HCT116 (cell line): ENCODE measurements at regions not wholly inside any gene's neighbourhood (a gene's known extent, or its start where the extent isn't known, plus 50 kb on each side); places are given as distances from the start of the nearest gene placed in this dataset.

Experiments used
- CTCF ChIP-seq, 3 experiments: fragments of 200-600 bp in 1 of 3; sonication (generic) in 1 of 3; IDR thresholded peaks in 2 of 3; conservative IDR thresholded peaks in 1 of 3; 2 replicates each; pipeline ENCODE4 v1.5.1; 2012 to 2017; ENCODE audit warnings: low read depth in 2 of 3, low read length in 2 of 3, antibody characterized with exemption in 1 of 3, borderline replicate concordance in 1 of 3, control low read depth in 1 of 3, mild to moderate bottlenecking in 1 of 3, mixed read lengths in 1 of 3, mixed run types in 1 of 3, moderate library complexity in 1 of 3; ENCODE audit not compliant: insufficient read depth in 1 of 3
- ELF1 ChIP-seq: IDR thresholded peaks from 2 replicates; pipeline ENCODE4 v1.6.1; 2012; ENCODE audit warnings: low read depth, borderline replicate concordance
- EZH2 ChIP-seq: fragments of 200-600 bp; sonication (generic); IDR thresholded peaks from 2 replicates; pipeline ENCODE4 v1.6.1; 2017; ENCODE audit warnings: antibody characterized with exemption, mixed run types
- EZH2phosphoT487 ChIP-seq: fragments of 200-600 bp; IDR thresholded peaks from 2 replicates; pipeline ENCODE4 v1.6.1; 2018; ENCODE audit warnings: antibody characterized with exemption, borderline replicate concordance
- JUND ChIP-seq: IDR thresholded peaks from 2 replicates; pipeline ENCODE4 v1.6.1; 2012
- POLR2A ChIP-seq: IDR thresholded peaks from 2 replicates; pipeline ENCODE4 v1.7.0; 2011; ENCODE audit warnings: borderline replicate concordance; ENCODE audit not compliant: insufficient read depth, insufficient read length; ENCODE audit errors: extremely low read depth
- POLR2AphosphoS5 ChIP-seq: IDR thresholded peaks from 2 replicates; pipeline ENCODE4 v1.6.1; 2011; ENCODE audit warnings: mild to moderate bottlenecking, low read depth, low read length, moderate library complexity
- RAD21 ChIP-seq: IDR thresholded peaks from 2 replicates; pipeline ENCODE4 v1.6.1; 2012; ENCODE audit warnings: low read depth, mild to moderate bottlenecking
- REST ChIP-seq: IDR thresholded peaks from 2 replicates; pipeline ENCODE4 v1.6.1; 2012; ENCODE audit warnings: low read depth
- SIN3A ChIP-seq: IDR thresholded peaks from 2 replicates; pipeline ENCODE4 v1.6.1; 2012; ENCODE audit warnings: low read depth
- ZNF274 ChIP-seq: fragments of 200-500 bp; sonication (Bioruptor generic); IDR thresholded peaks from 2 replicates; pipeline ENCODE4 v1.6.1; 2014; ENCODE audit warnings: mild to moderate bottlenecking, low read depth, low read length, inconsistent platforms
- TF ChIP-seq, protein P1 (sequence below): IDR thresholded peaks from 2 replicates; pipeline ENCODE4 v1.6.1; 2011; ENCODE audit warnings: mild to moderate bottlenecking, low read length, moderate library complexity; ENCODE audit not compliant: insufficient replicate concordance; ENCODE audit errors: extremely low read depth

DNA sequence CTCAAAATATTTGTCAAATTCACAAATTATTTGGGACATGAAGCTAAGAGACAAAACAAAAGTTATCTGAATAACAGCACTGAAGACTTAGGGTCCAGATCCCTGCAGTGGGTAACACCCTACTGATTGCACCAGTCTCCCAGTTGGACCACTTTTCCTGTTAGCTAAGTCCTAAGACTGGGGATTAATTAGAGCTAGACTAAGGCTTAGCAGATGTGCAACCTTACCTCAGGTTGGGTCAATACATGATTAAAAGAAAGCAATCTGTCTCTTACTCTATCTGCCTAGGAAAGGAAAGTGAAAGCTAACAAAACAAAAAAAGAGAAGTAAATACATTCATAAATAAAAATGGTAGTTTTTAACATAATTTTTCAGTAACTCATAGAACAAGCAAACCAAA lies 737.2 kb upstream of the CHRM3 start:
- TF ChIP-seq CTCF (IDR thresholded peaks at IDR 0.05 in 2 of 3, conservative IDR thresholded peaks at IDR 0.05 in 1 of 3; ENCODE audit: borderline replicate concordance in 1 of 3, insufficient read depth in 1 of 3, low read depth in 2 of 3, low read length in 2 of 3), result no peak
- TF ChIP-seq EZH2, result no peak
- TF ChIP-seq POLR2A, result no peak
- no peak for TF ChIP-seq ELF1
- TF ChIP-seq REST, result no peak
- TF ChIP-seq JUND, result no peak
- TF ChIP-seq RAD21, result no peak
- TF ChIP-seq POLR2AphosphoS5, result no peak
- TF ChIP-seq ZNF274, result no peak
- TF ChIP-seq, protein P1, sequence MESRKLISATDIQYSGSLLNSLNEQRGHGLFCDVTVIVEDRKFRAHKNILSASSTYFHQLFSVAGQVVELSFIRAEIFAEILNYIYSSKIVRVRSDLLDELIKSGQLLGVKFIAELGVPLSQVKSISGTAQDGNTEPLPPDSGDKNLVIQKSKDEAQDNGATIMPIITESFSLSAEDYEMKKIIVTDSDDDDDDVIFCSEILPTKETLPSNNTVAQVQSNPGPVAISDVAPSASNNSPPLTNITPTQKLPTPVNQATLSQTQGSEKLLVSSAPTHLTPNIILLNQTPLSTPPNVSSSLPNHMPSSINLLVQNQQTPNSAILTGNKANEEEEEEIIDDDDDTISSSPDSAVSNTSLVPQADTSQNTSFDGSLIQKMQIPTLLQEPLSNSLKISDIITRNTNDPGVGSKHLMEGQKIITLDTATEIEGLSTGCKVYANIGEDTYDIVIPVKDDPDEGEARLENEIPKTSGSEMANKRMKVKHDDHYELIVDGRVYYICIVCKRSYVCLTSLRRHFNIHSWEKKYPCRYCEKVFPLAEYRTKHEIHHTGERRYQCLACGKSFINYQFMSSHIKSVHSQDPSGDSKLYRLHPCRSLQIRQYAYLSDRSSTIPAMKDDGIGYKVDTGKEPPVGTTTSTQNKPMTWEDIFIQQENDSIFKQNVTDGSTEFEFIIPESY, result no peak
- no peak for TF ChIP-seq EZH2phosphoT487
- TF ChIP-seq SIN3A, result no peak
